KMS-11 (cell line): ENCODE measurements at regions not wholly inside any gene's neighbourhood (a gene's known extent, or its start where the extent isn't known, plus 50 kb on each side); places are given as distances from the start of the nearest gene placed in this dataset.

Experiments
- H2AFZ ChIP-seq: fragments of 200-600 bp; sonication (generic); 2 replicates; pipeline ENCODE4 v1.6.1; 2016; ENCODE audit warnings: antibody characterized with exemption, mixed run types, low read depth
- H3K27ac ChIP-seq: fragments of 200-600 bp; sonication (generic); 2 replicates; pipeline ENCODE4 v1.6.1; 2016; ENCODE audit warnings: mild to moderate bottlenecking, mixed run types
- H3K27me3 ChIP-seq: fragments of 200-600 bp; sonication (generic); 2 replicates; pipeline ENCODE4 v1.6.1; 2017; ENCODE audit warnings: mild to moderate bottlenecking, low read depth, mixed run types, moderate library complexity; ENCODE audit not compliant: insufficient read depth
- H3K36me3 ChIP-seq: fragments of 200-600 bp; sonication (generic); 2 replicates; pipeline ENCODE4 v1.6.1; 2017; ENCODE audit warnings: mild to moderate bottlenecking, mixed run types; ENCODE audit not compliant: insufficient read depth
- H3K4me1 ChIP-seq: fragments of 200-600 bp; sonication (generic); 2 replicates; pipeline ENCODE4 v1.6.1; 2016; ENCODE audit warnings: mild to moderate bottlenecking, low read depth, mixed run types; ENCODE audit not compliant: poor library complexity, severe bottlenecking
- H3K4me2 ChIP-seq: fragments of 200-600 bp; sonication (generic); 2 replicates; pipeline ENCODE4 v1.7.0; 2016; ENCODE audit warnings: mild to moderate bottlenecking, mixed run types
- H3K4me3 ChIP-seq: fragments of 200-600 bp; sonication (generic); IDR thresholded peaks from 2 replicates; pipeline ENCODE4 v1.6.1; 2017; ENCODE audit warnings: low read depth, low read length, mixed read lengths; ENCODE audit not compliant: insufficient read depth
- H3K79me2 ChIP-seq: fragments of 200-600 bp; sonication (generic); 2 replicates; pipeline ENCODE4 v1.6.1; 2016; ENCODE audit warnings: low read depth, mixed run types; ENCODE audit not compliant: insufficient read depth
- H3K9ac ChIP-seq: fragments of 200-600 bp; sonication (generic); 2 replicates; pipeline ENCODE4 v1.6.1; 2016; ENCODE audit warnings: mild to moderate bottlenecking, mixed run types
- H4K20me1 ChIP-seq: fragments of 200-600 bp; sonication (generic); 2 replicates; pipeline ENCODE4 v1.6.1; 2016; ENCODE audit warnings: mild to moderate bottlenecking, mixed run types; ENCODE audit not compliant: insufficient read depth
- TF ChIP-seq, protein P1 (sequence below): fragments of 200-600 bp; sonication (generic); conservative IDR thresholded peaks from 2 replicates; pipeline ENCODE4 v1.6.1; 2017; ENCODE audit warnings: low read depth, mild to moderate bottlenecking, antibody characterized with exemption, low read length, moderate library complexity, mixed read lengths

DNA sequence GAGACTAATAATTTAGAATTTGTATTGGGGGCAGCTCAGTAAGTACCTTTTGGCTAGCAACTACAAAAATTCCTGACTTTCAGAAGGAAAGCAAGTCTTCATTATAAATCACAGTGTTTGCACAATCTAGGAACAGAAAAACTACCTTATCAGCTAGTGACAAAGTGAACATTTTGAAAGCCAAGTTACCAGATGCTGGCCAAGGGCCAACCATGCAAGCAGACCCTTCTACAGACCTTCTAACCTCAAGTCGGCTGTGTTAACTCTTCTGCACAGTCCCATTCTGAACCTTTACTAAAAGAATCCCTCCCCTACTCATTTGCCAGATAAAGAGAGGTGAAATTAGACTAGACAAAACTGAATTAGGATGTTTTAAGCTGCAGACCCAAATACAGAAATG is 341.9 kb downstream of the COL12A1 start:
- Histone ChIP-seq H3K36me3 (no peaks in the 10 kb centered on the region), H2AFZ (no peak overlapping the region), H3K27me3 (no peaks in the 10 kb centered on the region), H3K4me2 (no peak overlapping the region), H3K4me3 (no peak overlapping the region), H3K9ac (no peak overlapping the region), H3K79me2 (no peaks in the 10 kb centered on the region), H3K4me1 (peaks cover 4% of the 10 kb centered on the region), H3K27ac (no peak overlapping the region), H4K20me1 (no peaks in the 10 kb centered on the region)
- TF ChIP-seq, protein P1, sequence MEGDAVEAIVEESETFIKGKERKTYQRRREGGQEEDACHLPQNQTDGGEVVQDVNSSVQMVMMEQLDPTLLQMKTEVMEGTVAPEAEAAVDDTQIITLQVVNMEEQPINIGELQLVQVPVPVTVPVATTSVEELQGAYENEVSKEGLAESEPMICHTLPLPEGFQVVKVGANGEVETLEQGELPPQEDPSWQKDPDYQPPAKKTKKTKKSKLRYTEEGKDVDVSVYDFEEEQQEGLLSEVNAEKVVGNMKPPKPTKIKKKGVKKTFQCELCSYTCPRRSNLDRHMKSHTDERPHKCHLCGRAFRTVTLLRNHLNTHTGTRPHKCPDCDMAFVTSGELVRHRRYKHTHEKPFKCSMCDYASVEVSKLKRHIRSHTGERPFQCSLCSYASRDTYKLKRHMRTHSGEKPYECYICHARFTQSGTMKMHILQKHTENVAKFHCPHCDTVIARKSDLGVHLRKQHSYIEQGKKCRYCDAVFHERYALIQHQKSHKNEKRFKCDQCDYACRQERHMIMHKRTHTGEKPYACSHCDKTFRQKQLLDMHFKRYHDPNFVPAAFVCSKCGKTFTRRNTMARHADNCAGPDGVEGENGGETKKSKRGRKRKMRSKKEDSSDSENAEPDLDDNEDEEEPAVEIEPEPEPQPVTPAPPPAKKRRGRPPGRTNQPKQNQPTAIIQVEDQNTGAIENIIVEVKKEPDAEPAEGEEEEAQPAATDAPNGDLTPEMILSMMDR: no peak

DNA sequence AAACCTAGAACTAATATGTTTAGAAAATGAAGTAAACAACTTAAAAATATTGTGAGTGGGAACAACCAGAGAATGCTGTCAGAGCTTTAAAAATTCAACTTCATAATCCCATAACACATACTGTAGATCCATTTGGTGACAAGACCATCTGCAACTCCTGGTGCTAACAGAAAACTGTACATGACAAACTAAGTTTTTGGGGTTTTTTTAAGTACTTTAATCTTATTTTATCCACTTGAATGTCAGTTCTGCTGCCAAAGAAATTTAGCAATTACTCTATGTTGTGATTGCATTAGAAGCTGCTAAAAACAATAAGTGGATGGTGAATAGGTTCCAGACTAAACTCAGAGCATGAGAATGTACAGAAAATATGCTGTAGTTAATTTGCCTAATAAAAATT is 345.4 kb downstream of the COL12A1 start:
- H2AFZ ChIP-seq: no peak overlapping the region
- no peak overlapping the region for H3K4me2 ChIP-seq
- TF ChIP-seq, protein P1: no peak
- no peaks in the 10 kb centered on the region for H4K20me1 ChIP-seq
- no peaks in the 10 kb centered on the region for H3K27me3 ChIP-seq
- peaks cover 6% of the 10 kb centered on the region for H3K4me1 ChIP-seq
- no peaks in the 10 kb centered on the region for H3K79me2 ChIP-seq
- no peak overlapping the region for H3K9ac ChIP-seq
- H3K36me3 ChIP-seq: no peaks in the 10 kb centered on the region
- H3K4me3 ChIP-seq: no peak overlapping the region
- H3K27ac ChIP-seq: no peak overlapping the region

DNA sequence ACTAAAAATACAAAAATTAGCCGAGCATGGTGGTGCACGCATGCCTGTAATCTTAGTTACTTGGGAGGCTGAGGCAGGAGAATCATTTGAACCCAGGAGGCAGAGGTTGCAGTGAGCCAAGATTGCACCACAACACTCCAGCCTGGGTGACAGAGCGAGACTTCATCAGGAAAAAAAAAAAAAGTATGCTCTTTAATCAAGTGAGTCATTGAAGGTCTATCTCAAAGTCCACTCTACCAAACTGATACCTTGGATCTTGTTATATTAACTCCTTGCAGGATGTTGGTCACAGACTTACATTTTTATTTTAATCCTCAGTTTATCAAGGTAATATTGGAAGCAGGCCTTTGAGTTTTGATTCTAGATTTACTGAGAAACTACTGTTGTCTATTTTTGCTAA is 348.7 kb downstream of the COL12A1 start:
- Histone ChIP-seq H3K4me3 (no peak overlapping the region), H3K4me1 (peaks cover 6% of the 10 kb centered on the region), H4K20me1 (no peaks in the 10 kb centered on the region), H3K36me3 (no peaks in the 10 kb centered on the region), H3K4me2 (no peak overlapping the region), H3K27ac (no peak overlapping the region), H3K9ac (no peak overlapping the region), H3K79me2 (no peaks in the 10 kb centered on the region), H2AFZ (no peak overlapping the region), H3K27me3 (no peaks in the 10 kb centered on the region)
- TF ChIP-seq, protein P1: no peak

DNA sequence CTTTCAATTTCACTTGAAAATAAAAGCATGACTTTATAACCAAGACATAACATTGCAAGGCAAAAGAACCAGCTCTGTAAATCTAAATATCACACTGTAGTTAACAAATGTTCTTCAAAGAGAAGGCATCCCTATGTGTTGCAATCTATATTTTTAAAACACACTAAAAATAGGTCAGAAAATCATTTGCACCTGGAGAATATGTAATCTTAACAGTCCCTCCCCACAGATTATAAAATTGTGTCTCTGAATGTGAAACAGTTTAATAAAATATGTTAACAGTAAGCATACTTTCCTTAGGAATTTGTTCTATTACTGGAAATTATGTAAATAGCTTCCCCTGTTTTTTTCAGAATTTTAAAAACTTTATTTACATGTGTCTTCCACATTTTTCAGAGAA is 351.9 kb downstream of the COL12A1 start:
- H3K36me3 ChIP-seq: no peaks in the 10 kb centered on the region
- no peak overlapping the region for H2AFZ ChIP-seq
- H3K79me2 ChIP-seq: no peaks in the 10 kb centered on the region
- peaks cover 8% of the 10 kb centered on the region for H3K4me1 ChIP-seq
- no peak overlapping the region for H3K9ac ChIP-seq
- H3K4me3 ChIP-seq: no peak overlapping the region
- H3K27ac ChIP-seq: no peak overlapping the region
- no peaks in the 10 kb centered on the region for H4K20me1 ChIP-seq
- no peak overlapping the region for H3K4me2 ChIP-seq
- TF ChIP-seq, protein P1: no peak
- no peaks in the 10 kb centered on the region for H3K27me3 ChIP-seq

DNA sequence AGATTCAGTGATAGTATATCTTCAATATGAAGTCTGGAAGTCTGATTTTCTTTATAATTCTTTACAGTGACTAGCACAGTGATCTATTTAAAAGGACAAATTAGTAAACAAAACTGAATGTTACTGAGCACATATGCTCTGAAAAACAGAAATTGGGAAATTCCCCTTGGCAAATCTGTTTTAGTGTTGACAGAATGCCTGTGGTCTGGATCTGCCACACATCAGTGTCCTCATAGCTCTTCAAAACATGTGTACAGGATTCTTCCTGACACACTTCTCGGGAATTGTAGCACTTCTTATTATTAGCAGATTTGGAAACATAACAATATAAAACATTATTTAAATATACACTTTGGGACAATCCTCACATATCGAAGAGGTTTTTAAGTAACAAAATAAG is 354.3 kb downstream of the COL12A1 start:
- Histone ChIP-seq H3K9ac (no peak overlapping the region), H3K27me3 (no peaks in the 10 kb centered on the region), H3K4me2 (no peak overlapping the region), H2AFZ (no peak overlapping the region), H3K4me3 (no peak overlapping the region), H4K20me1 (no peaks in the 10 kb centered on the region), H3K79me2 (no peaks in the 10 kb centered on the region), H3K27ac (no peak overlapping the region), H3K36me3 (no peaks in the 10 kb centered on the region), H3K4me1 (peaks cover 5% of the 10 kb centered on the region)
- TF ChIP-seq, protein P1: no peak
